ENCODE measurements at regions not wholly inside any gene's neighbourhood (a gene's known extent, or its start where the extent isn't known, plus 50 kb on each side); places are given as distances from the start of the nearest gene placed in this dataset.

GRCh38 chr6:170473801-170474200 is 79.3 kb downstream of the PSMB1 start:
- POLR2A ChIA-PET, result no interaction called here
- Mint-ChIP-seq H3K27ac (no peak overlapping the region), H3K4me1 (no peaks in the 10 kb centered on the region), H3K27me3 (peaks cover 5% of the 10 kb centered on the region), H3K9me3 (ENCODE audit: insufficient read depth) (no peaks in the 10 kb centered on the region), H3K4me3 (no peak overlapping the region)
- no peaks in the 10 kb centered on the region for H3K9me3 ChIP-seq (ENCODE audit: control extremely low read depth in 1 of 3, control insufficient read depth in 2 of 3, insufficient read depth in 1 of 3, low read length in 2 of 3)
- peaks cover 0 to 5% (median 0%) of the 10 kb centered on the region in 4 experiments for H3K27me3 ChIP-seq (replicated peaks in 1 of 4; ENCODE audit: control extremely low read depth in 1 of 4, control insufficient read depth in 3 of 4, insufficient read depth in 4 of 4, low read length in 3 of 4)
- no peaks in the 10 kb centered on the region for H3K4me1 ChIP-seq (ENCODE audit: control insufficient read depth in 2 of 2, insufficient read depth in 2 of 2, low read length in 2 of 2)
- H3K4me3 ChIP-seq (ENCODE audit: control extremely low read depth in 1 of 5, extremely low read depth in 1 of 5, insufficient read depth in 1 of 5, low read depth in 2 of 5, low read length in 4 of 5), result no peak overlapping the region
- no peaks in the 10 kb centered on the region for H4K20me1 ChIP-seq (ENCODE audit: control insufficient read depth, insufficient read depth, low read length, poor library complexity, severe bottlenecking)
- no peak overlapping the region for H3K9ac ChIP-seq (ENCODE audit: low read length)
- DNase-seq, result no peak
- intact Hi-C loops (cut with micrococcal nuclease), result no loop called here
- H2AFZ ChIP-seq (ENCODE audit: insufficient read depth, low read depth, low read length, poor library complexity, severe bottlenecking), result no peak overlapping the region
- no peak for ATAC-seq (ENCODE audit: low read depth)
- no peak overlapping the region for H3K27ac ChIP-seq (ENCODE audit: low read length in 2 of 2)
- H3K79me2 ChIP-seq (ENCODE audit: control insufficient read depth, insufficient read depth, low read length), result no peaks in the 10 kb centered on the region
- CTCF ChIA-PET, result no interaction called here
- TF ChIP-seq CTCF (IDR thresholded peaks at IDR 0.05) (no peak), EZH2 (IDR thresholded peaks at IDR 0.05; ENCODE audit: borderline replicate concordance, insufficient read depth, low read depth, low read length, poor library complexity, severe bottlenecking) (no peak)
- no peak overlapping the region for H3K4me2 ChIP-seq (replicated peaks; ENCODE audit: low read depth, low read length, poor library complexity, severe bottlenecking)
- WGBS (ENCODE audit: insufficient coverage), result no CpG with 5 or more reads among the region's 7 CpGs
- H3K36me3 ChIP-seq (replicated peaks in 1 of 2; ENCODE audit: control extremely low read depth in 1 of 2, control insufficient read depth in 1 of 2, extremely low read depth in 1 of 2, insufficient read depth in 2 of 2, low read length in 1 of 2), result no peaks in the 10 kb centered on the region

- CTCF ChIA-PET, result no interaction called here
These were observed 79.8 kb downstream of the PSMB1 start for GRCh38 chr6:170473301-170473717.

More at GRCh38 chr6:170473301-170473717, 79.8 kb downstream of the PSMB1 start:
- H3K27me3 Mint-ChIP-seq, result peaks cover 4% of the 10 kb centered on the region
- Histone ChIP-seq H3K27me3 (replicated peaks in 1 of 4; ENCODE audit: control extremely low read depth in 1 of 4, control insufficient read depth in 3 of 4, insufficient read depth in 4 of 4, low read length in 3 of 4) (peaks cover 0 to 5% (median 0%) of the 10 kb centered on the region in 4 experiments), H3K4me3 (ENCODE audit: control extremely low read depth in 1 of 5, extremely low read depth in 1 of 5, insufficient read depth in 1 of 5, low read depth in 2 of 5, low read length in 4 of 5) (no peak overlapping the region), H3K4me2 (replicated peaks; ENCODE audit: low read depth, low read length, poor library complexity, severe bottlenecking) (no peak overlapping the region), H2AFZ (ENCODE audit: insufficient read depth, low read depth, low read length, poor library complexity, severe bottlenecking) (no peak overlapping the region), H3K9ac (ENCODE audit: low read length) (no peak overlapping the region), H3K4me1 (ENCODE audit: control insufficient read depth in 2 of 2, insufficient read depth in 2 of 2, low read length in 2 of 2) (no peaks in the 10 kb centered on the region), H3K9me3 (ENCODE audit: control extremely low read depth in 1 of 3, control insufficient read depth in 2 of 3, insufficient read depth in 1 of 3, low read length in 2 of 3) (no peaks in the 10 kb centered on the region), H3K79me2 (ENCODE audit: control insufficient read depth, insufficient read depth, low read length) (no peaks in the 10 kb centered on the region), H4K20me1 (ENCODE audit: control insufficient read depth, insufficient read depth, low read length, poor library complexity, severe bottlenecking) (no peaks in the 10 kb centered on the region), H3K27ac (ENCODE audit: low read length in 2 of 2) (no peak overlapping the region), H3K36me3 (replicated peaks in 1 of 2; ENCODE audit: control extremely low read depth in 1 of 2, control insufficient read depth in 1 of 2, extremely low read depth in 1 of 2, insufficient read depth in 2 of 2, low read length in 1 of 2) (no peaks in the 10 kb centered on the region)
- WGBS (ENCODE audit: insufficient coverage), result 57% methylated on average over 4 of the region's 4 CpGs
- H3K27ac Mint-ChIP-seq, result no peak overlapping the region
- POLR2A ChIA-PET, result no interaction called here
- no peaks in the 10 kb centered on the region for H3K9me3 Mint-ChIP-seq (ENCODE audit: insufficient read depth)
- H3K4me1 Mint-ChIP-seq, result no peaks in the 10 kb centered on the region
- no peak overlapping the region for H3K4me3 Mint-ChIP-seq
- ATAC-seq (ENCODE audit: low read depth), result no peak
- TF ChIP-seq EZH2 (IDR thresholded peaks at IDR 0.05; ENCODE audit: borderline replicate concordance, insufficient read depth, low read depth, low read length, poor library complexity, severe bottlenecking) (no peak), CTCF (IDR thresholded peaks at IDR 0.05) (no peak)
- intact Hi-C loops (cut with micrococcal nuclease), result no loop called here
- DNase-seq, result no peak

Data from B cell (primary cell).